RWPE1 (cell line): ENCODE measurements at regions not wholly inside any gene's neighbourhood (a gene's known extent, or its start where the extent isn't known, plus 50 kb on each side); places are given as distances from the start of the nearest gene placed in this dataset.

ENCODE experiments used
- CTCF ChIA-PET: fragments of 350-600 bp; sonication (Branson Sonifier 250); formaldehyde crosslinking; extraction: SDS; loops from one replicate; lab custom pipeline; 2021; lab: Yijun Ruan, JAX
- POLR2A ChIA-PET: fragments of 400-600 bp; formaldehyde crosslinking; extraction: SDS; loops from one replicate; lab custom pipeline; 2020; ENCODE audit warnings: antibody characterized with exemption; ENCODE audit not compliant: low non-redundant PET; lab: Yijun Ruan, JAX
- DNase-seq: peaks from one replicate; pipeline ENCODE4 v3.0.0; 2012; ENCODE audit warnings: low spot score
- H3K27ac ChIP-seq: fragments of 450-650 bp; 2 replicates; pipeline ENCODE4 v1.5.1; 2017
- TF ChIP-seq, protein P1 (sequence below): fragments of 450-650 bp; conservative IDR thresholded peaks from 2 replicates; pipeline ENCODE4 v1.5.1; 2017; ENCODE audit warnings: low read depth, mild to moderate bottlenecking

DNA sequence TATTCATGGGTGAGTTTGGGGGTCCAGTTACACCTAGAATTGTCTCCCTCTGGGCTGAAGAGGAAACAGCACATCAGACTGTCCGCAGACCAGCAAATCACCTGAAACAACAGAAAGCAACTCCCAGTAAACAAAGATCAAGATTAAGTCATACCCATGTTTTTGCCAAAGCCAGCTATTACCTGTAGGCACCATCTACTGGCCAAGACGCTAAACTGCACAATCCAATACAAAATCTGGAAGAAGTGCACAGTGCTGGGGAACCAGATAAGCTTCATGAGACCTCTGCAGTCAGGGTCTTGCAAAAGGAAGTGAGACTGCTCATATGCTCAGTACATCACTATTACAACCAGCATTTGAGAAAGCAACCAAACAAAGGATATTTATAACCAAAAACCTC lies 157.5 kb upstream of the ITM2A start:
- CTCF ChIA-PET = no interaction called here
- POLR2A ChIA-PET = no interaction called here
- no peak for DNase-seq
- TF ChIP-seq, protein P1, sequence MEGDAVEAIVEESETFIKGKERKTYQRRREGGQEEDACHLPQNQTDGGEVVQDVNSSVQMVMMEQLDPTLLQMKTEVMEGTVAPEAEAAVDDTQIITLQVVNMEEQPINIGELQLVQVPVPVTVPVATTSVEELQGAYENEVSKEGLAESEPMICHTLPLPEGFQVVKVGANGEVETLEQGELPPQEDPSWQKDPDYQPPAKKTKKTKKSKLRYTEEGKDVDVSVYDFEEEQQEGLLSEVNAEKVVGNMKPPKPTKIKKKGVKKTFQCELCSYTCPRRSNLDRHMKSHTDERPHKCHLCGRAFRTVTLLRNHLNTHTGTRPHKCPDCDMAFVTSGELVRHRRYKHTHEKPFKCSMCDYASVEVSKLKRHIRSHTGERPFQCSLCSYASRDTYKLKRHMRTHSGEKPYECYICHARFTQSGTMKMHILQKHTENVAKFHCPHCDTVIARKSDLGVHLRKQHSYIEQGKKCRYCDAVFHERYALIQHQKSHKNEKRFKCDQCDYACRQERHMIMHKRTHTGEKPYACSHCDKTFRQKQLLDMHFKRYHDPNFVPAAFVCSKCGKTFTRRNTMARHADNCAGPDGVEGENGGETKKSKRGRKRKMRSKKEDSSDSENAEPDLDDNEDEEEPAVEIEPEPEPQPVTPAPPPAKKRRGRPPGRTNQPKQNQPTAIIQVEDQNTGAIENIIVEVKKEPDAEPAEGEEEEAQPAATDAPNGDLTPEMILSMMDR = no peak
- no peak overlapping the region for H3K27ac ChIP-seq

DNA sequence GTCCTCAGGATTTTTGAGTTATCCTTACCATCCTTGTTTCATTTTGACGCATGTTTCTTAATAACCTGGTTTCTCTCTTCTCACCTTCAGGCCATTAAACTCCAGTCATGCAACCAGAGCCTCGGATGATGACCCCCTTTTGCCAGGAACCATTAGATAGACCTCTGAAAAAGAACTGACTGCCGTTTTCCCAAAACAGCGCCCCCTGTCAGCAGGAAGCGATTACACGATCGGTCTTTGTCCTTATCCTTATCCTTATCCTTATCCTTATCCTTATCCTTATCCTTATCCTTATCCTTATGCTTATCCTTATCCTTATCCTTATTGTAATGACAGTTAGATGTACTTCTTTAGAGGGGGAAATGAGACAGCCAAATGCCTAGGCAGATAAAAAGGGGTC lies 148.4 kb upstream of the ITM2A start:
- TF ChIP-seq, protein P1 = no peak
- CTCF ChIA-PET = no interaction called here
- POLR2A ChIA-PET = no interaction called here
- no peak overlapping the region for H3K27ac ChIP-seq
- no peak for DNase-seq

DNA sequence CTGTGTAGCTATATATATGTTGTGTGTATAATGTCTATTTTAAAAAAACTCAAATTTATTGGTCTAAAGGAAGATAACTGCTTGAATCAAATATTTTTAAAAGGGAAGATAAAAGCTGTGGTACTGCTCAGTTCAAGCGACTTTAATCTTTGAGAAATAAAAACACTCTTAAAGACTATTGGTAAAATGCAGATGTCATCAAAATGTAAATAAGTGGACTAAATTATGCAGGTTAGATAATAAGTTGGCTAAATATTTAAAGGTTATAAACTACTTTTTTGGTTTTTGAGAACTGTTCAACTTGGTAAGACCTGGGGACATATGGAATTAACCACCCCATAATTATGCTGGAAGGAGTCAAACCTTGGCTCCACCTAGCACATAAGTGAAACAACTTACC lies 144.7 kb upstream of the ITM2A start:
- no peak overlapping the region for H3K27ac ChIP-seq
- DNase-seq = no peak
- ChIA-PET CTCF (no interaction called here), POLR2A (no interaction called here)
- TF ChIP-seq, protein P1 = no peak

DNA sequence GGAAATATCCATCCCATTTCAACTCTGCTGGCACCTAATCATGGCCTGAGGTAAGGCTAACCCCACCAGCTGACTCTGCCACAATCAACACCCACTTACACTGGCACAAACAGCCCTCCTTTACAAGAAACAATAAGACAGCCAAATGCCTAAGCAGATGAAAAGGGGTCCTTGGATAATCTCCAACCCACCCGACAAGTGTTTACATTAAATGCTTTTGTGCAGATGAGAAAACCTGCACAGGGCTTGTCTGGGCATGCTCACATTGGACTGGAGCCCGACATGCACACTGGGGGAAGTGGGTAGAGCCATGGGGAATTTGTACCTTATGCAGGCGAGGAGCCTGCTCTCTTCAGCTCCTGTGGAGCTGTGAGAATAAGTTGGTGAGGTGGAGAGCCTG lies 138.9 kb upstream of the ITM2A start:
- H3K27ac ChIP-seq = no peak overlapping the region
- CTCF ChIA-PET = no interaction called here
- no peak for DNase-seq
- TF ChIP-seq, protein P1 = no peak
- POLR2A ChIA-PET = no interaction called here

DNA sequence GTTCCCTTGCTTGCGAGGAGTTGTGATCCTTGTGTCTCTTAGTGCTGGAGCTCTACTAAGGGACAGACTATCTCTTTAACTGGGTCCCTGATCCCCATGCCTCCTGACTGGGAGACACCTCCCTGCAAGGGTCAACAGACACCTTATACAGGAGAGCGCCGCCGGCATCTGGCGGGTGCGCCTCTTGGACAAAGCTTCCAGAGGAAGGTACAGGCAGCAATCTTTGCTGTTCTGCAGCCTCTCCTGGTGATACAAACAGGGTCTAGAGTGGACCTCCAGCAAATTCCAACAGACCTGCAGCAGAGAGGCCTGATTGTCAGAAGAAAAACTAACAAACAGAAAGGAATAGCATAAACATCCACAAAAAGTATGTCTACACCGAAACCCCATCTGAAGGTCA lies 115.6 kb upstream of the ITM2A start:
- H3K27ac ChIP-seq = no peak overlapping the region
- ChIA-PET CTCF (no interaction called here), POLR2A (no interaction called here)
- DNase-seq = no peak
- TF ChIP-seq, protein P1 = no peak

DNA sequence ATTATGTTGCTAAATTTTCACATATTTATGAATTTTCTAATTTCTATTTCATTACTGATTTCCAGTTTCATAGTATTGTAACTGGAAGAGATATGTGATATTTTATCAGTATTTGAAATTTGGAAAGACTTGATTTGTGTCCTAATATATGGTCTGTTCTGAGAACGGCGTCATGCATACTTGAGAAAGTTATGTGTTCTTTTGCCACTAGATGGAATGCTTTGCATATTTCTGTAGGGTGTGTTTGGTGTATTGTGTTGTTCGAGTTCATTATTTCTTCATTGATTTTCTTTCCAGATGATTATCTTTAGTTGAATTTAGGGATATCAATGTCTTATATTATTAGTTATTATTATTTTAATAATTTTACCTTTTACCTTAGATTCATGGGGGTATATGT lies 110.6 kb upstream of the ITM2A start:
- TF ChIP-seq, protein P1 = no peak
- H3K27ac ChIP-seq = no peak overlapping the region
- ChIA-PET CTCF (no interaction called here), POLR2A (no interaction called here)
- DNase-seq = no peak

DNA sequence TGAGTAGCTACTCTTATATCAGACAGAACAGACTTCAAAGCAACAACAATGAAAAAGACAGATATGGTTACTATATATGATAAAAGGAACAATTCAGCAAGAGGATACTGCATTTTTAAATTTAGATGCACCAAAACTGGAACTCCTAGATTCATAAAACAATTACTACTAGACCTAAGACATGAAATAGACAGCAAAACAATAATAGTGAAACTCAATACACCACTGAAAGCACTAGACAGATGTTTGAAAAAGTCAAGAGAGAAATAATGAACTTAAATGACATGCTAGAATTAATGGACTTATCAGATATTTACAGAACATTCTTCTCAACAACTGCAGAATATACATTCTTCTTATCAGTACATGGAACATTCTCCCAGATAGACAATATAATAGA lies 99.5 kb upstream of the ITM2A start:
- TF ChIP-seq, protein P1 = no peak
- no peak for DNase-seq
- POLR2A ChIA-PET = no interaction called here
- CTCF ChIA-PET = no interaction called here
- no peak overlapping the region for H3K27ac ChIP-seq
